Gastrocnemius medialis (tissue), 4 donors: ENCODE measurements at regions not wholly inside any gene's neighbourhood (a gene's known extent, or its start where the extent isn't known, plus 50 kb on each side); places are given as distances from the start of the nearest gene placed in this dataset.

Experiments
- ATAC-seq, 2 donors: fragments of 150-250 bp; one replicate each; pipeline ENCODE4 v1.9.1; 2016
- DNase-seq, 2 donors: peaks; one replicate each; pipeline ENCODE4 v3.0.0-alpha.2; 2019
- H3K27ac ChIP-seq, 4 donors: fragments of 200-600 bp; sonication (generic); 1 replicate in 1 of 4; 2 replicates in 3 of 4; pipeline ENCODE4 v1.5.1; 2016 to 2018; ENCODE audit warnings: mild to moderate bottlenecking in 2 of 4, moderate library complexity in 1 of 4
- H3K27me3 ChIP-seq, 3 donors: fragments of 200-600 bp; sonication (generic) in 2 of 3; 1 replicate in 1 of 3; 2 replicates in 2 of 3; pipeline versions ENCODE4 v1.5.1 to v1.6.0; 2016 to 2019; ENCODE audit warnings: mild to moderate bottlenecking in 1 of 3, moderate library complexity in 1 of 3
- H3K36me3 ChIP-seq, 2 donors: fragments of 200-600 bp; sonication (generic) in 1 of 2; one replicate each; pipeline ENCODE4 v1.5.1; 2017 to 2018
- H3K4me1 ChIP-seq, 2 donors: fragments of 200-600 bp; sonication (generic) in 1 of 2; one replicate each; pipeline ENCODE4 v1.5.1; 2016 to 2017; ENCODE audit warnings: mild to moderate bottlenecking in 2 of 2
- H3K4me3 ChIP-seq, 4 donors: fragments of 200-600 bp; sonication (generic) in 3 of 4; 1 replicate in 1 of 4; 2 replicates in 3 of 4; pipeline ENCODE4 v1.5.1; 2016 to 2019; ENCODE audit warnings: mild to moderate bottlenecking in 2 of 4
- H3K9me3 ChIP-seq, 3 donors: fragments of 200-600 bp; sonication (generic) in 2 of 3; 1 replicate in 1 of 3; 2 replicates in 2 of 3; pipeline ENCODE4 v1.5.1; 2016 to 2019
- CTCF ChIP-seq, 5 experiments: fragments of 450-650 bp in 3 of 5; fragments of 200-600 bp in 2 of 5; sonication (generic) in 2 of 5; IDR thresholded peaks in 4 of 5; conservative IDR thresholded peaks in 1 of 5; 1 replicate in 4 of 5; 2 replicates in 1 of 5; pipeline ENCODE4 v1.5.1; 2016 to 2019; ENCODE audit warnings: antibody characterized with exemption in 5 of 5, mild to moderate bottlenecking in 3 of 5, moderate library complexity in 3 of 5
- POLR2A ChIP-seq, 2 donors: fragments of 450-650 bp; IDR thresholded peaks; one replicate each; pipeline ENCODE4 v1.6.1; 2017; ENCODE audit warnings: antibody characterized with exemption in 2 of 2, mild to moderate bottlenecking in 2 of 2, moderate library complexity in 2 of 2
- in situ Hi-C, 4 donors: fragments of 200-750 bp; cut with MboI; loops; one replicate each; pipeline versions ENCODE4 v1.15.0 to v1.8.0; 2017; ENCODE audit warnings: low sequenced_read_pairs in 4 of 4
- intact Hi-C: fragments of 100-400 bp; cut with DNase I; formaldehyde crosslinking; loops from one replicate; pipeline ENCODE4 v1.15.1; 2023; ENCODE audit warnings: low total_unique reads

DNA sequence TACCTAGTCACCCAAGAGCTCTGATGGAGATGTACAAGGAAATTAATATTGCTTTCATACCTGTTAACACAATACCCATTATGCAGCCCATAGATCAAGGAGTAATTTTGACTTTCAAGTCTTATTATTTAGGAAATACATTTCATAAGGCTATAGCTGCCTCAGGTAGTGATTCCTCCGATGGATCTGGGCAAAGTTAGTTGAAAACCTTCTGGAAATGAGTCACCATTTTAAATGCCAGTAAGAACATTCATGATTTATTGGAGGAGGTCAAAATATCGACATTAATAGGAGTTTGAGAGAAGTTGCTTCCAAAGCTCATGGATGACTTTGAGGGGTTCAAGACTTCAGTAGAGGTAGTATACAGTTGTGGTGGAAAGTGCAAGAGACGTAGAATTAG is 931.4 kb upstream of the ACVR2A start:
- TF ChIP-seq CTCF (IDR thresholded peaks at IDR 0.05 in 4 of 5, conservative IDR thresholded peaks at IDR 0.05 in 1 of 5) (no peak), POLR2A (IDR thresholded peaks at IDR 0.05) (no peak)
- DNase-seq (no peak), ATAC-seq (no peak)
- intact Hi-C loops (no loop called here), in situ Hi-C loops (no loop called here)
- peaks cover 6 to 8% of the 10 kb centered on the region in 2 donors for H3K4me1 ChIP-seq
- H3K27me3 ChIP-seq, result no peaks in the 10 kb centered on the region
- no peak overlapping the region for H3K4me3 ChIP-seq
- no peaks in the 10 kb centered on the region for H3K36me3 ChIP-seq
- no peak overlapping the region for H3K27ac ChIP-seq
- no peaks in the 10 kb centered on the region for H3K9me3 ChIP-seq

- Histone ChIP-seq H3K36me3 (no peaks in the 10 kb centered on the region), H3K4me1 (peaks cover 2 to 5% of the 10 kb centered on the region in 2 donors), H3K27ac (no peak overlapping the region), H3K9me3 (no peaks in the 10 kb centered on the region), H3K4me3 (no peak overlapping the region), H3K27me3 (no peaks in the 10 kb centered on the region)
- ATAC-seq, result no peak
- in situ Hi-C loops (no loop called here), intact Hi-C loops (no loop called here)
- TF ChIP-seq CTCF (IDR thresholded peaks at IDR 0.05 in 4 of 5, conservative IDR thresholded peaks at IDR 0.05 in 1 of 5), result no peak
- DNase-seq, result no peak
Observed at GRCh38 chr2:146912536-146912935, 932.3 kb upstream of the ACVR2A start.

DNA sequence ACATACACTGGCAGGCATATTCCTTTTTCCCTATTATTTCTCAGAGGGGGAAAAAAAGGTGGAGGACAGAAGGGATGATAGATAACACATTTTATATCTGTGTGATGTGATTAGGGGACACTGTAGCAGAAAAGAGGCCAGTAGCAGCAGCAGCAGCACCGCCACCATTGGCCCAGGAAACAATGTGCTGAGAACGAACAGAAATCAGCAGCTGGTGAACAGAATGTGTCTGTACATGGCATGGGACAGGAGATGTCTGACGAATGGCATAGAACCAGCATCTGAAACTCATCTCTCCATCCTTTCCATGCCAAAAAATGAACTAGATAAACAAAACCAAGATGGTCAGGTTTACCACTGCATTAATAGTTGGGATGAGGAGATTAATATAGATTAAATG is 936.1 kb upstream of the ACVR2A start:
- H3K4me1 ChIP-seq, result no peaks in the 10 kb centered on the region
- no peak for TF ChIP-seq POLR2A (IDR thresholded peaks at IDR 0.05)
- TF ChIP-seq CTCF (IDR thresholded peaks at IDR 0.05 in 4 of 5, conservative IDR thresholded peaks at IDR 0.05 in 1 of 5), result no peak
- no peak overlapping the region for H3K4me3 ChIP-seq
- no peak for ATAC-seq
- DNase-seq, result no peak
- in situ Hi-C loops, result no loop called here
- no peaks in the 10 kb centered on the region for H3K27me3 ChIP-seq
- H3K9me3 ChIP-seq, result no peaks in the 10 kb centered on the region
- H3K27ac ChIP-seq, result no peak overlapping the region
- intact Hi-C loops, result no loop called here
- H3K36me3 ChIP-seq, result no peaks in the 10 kb centered on the region

GRCh38 chr2:146898083-146898482 is 946.7 kb upstream of the ACVR2A start:
- Histone ChIP-seq H3K4me1 (no peaks in the 10 kb centered on the region), H3K9me3 (no peaks in the 10 kb centered on the region), H3K27ac (no peak overlapping the region), H3K27me3 (no peaks in the 10 kb centered on the region), H3K4me3 (no peak overlapping the region), H3K36me3 (no peaks in the 10 kb centered on the region)
- in situ Hi-C loops, result no loop called here
- DNase-seq (no peak), ATAC-seq (no peak)
- intact Hi-C loops, result no loop called here
- TF ChIP-seq CTCF (IDR thresholded peaks at IDR 0.05 in 4 of 5, conservative IDR thresholded peaks at IDR 0.05 in 1 of 5) (no peak), POLR2A (IDR thresholded peaks at IDR 0.05) (no peak)

DNA sequence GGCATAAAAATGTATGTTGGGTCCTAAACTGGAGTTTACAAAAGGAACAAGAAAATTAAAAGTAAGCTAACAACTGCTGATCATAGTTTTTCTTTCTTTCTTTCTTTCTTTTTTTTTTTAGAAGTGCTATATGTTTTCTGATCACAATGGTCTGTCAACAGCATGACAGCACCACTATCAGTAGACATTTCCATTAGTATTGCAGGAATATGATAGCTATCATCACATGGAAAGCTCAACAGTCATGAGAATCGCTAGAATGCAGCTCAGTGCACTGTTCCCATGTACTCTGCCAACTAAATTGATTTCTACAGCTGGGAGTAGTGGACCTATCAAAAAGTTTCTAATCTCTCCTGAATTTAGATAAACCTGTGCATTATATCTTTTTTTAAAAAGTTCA is 950.3 kb upstream of the ACVR2A start:
- in situ Hi-C loops (no loop called here), intact Hi-C loops (no loop called here)
- Histone ChIP-seq H3K27ac (no peak overlapping the region), H3K4me1 (no peaks in the 10 kb centered on the region), H3K9me3 (no peaks in the 10 kb centered on the region), H3K27me3 (no peaks in the 10 kb centered on the region), H3K4me3 (no peak overlapping the region), H3K36me3 (no peaks in the 10 kb centered on the region)
- TF ChIP-seq CTCF (IDR thresholded peaks at IDR 0.05 in 4 of 5, conservative IDR thresholded peaks at IDR 0.05 in 1 of 5) (no peak), POLR2A (IDR thresholded peaks at IDR 0.05) (no peak)
- ATAC-seq (no peak), DNase-seq (no peak)
